Endothelial cell of umbilical vein (primary cell): ENCODE measurements at regions not wholly inside any gene's neighbourhood (a gene's known extent, or its start where the extent isn't known, plus 50 kb on each side); places are given as distances from the start of the nearest gene placed in this dataset.

Source experiments
- BruUV-seq: library from RNA; stranded (reverse); fragments of 400-500 nt; replicated peaks from 2 replicates; lab custom pipeline; 2021; lab: Mats Ljungman, UMichigan
- CTCF ChIA-PET: fragments of 300-600, 350-600 bp; sonication (Branson Sonifier 250); formaldehyde crosslinking; loops from one replicate; lab custom pipeline; 2021; ENCODE audit warnings: antibody characterized with exemption, inconsistent platforms; lab: Charles Lee
- POLR2A ChIA-PET: fragments of 300-600, 350-600 bp; sonication (Branson Sonifier 250); formaldehyde crosslinking; loops from one replicate; lab custom pipeline; 2021; ENCODE audit warnings: antibody characterized with exemption, inconsistent platforms; lab: Charles Lee
- DNase-seq: peaks from one replicate; pipeline ENCODE4 v3.0.0-alpha.2; 2011; ENCODE audit warnings: low read depth, low spot score
- FAIRE-seq: peaks from 2 replicates; lab custom pipeline; 2011; peaks lifted over from hg19 to GRCh38; lab: Jason Lieb, UNC
- H2AFZ ChIP-seq: 2 replicates; pipeline ENCODE4 v1.6.0; 2012; ENCODE audit warnings: low read depth, low read length, control low read depth, inconsistent platforms
- H3K27ac ChIP-seq: 2 replicates; pipeline ENCODE4 v1.5.1; 2011; ENCODE audit warnings: low read depth, mild to moderate bottlenecking, control low read depth, low read length, moderate library complexity; ENCODE audit not compliant: insufficient read depth
- H3K27me3 ChIP-seq, 2 experiments: 2 replicates each; pipeline versions ENCODE4 v1.6.0 to v1.6.1; 2011; ENCODE audit warnings: low read length in 2 of 2, mixed read lengths in 1 of 2; ENCODE audit not compliant: control insufficient read depth in 2 of 2, insufficient read depth in 2 of 2
- H3K36me3 ChIP-seq, 2 experiments: 2 replicates in 1 of 2; 3 replicates in 1 of 2; pipeline ENCODE4 v1.5.1; 2011; ENCODE audit warnings: low read length in 2 of 2, mild to moderate bottlenecking in 1 of 2, moderate library complexity in 1 of 2; ENCODE audit not compliant: control insufficient read depth in 2 of 2, insufficient read depth in 2 of 2; ENCODE audit errors: extremely low read depth in 1 of 2
- H3K4me1 ChIP-seq: 3 replicates; pipeline ENCODE4 v1.5.1; 2011; ENCODE audit warnings: mild to moderate bottlenecking, low read length; ENCODE audit not compliant: control insufficient read depth, insufficient read depth; ENCODE audit errors: extremely low read depth
- H3K4me2 ChIP-seq: 2 replicates; pipeline ENCODE4 v1.6.1; 2011; ENCODE audit warnings: low read length, control low read depth, mixed read lengths; ENCODE audit not compliant: insufficient read depth
- H3K4me3 ChIP-seq, 3 experiments: fragments of 200-600 bp in 1 of 3; sonication (generic), shearing (Covaris generic) in 1 of 3; replicated peaks in 1 of 3; 2 replicates each; pipeline ENCODE4 v1.5.1; 2011 to 2016; ENCODE audit warnings: control low read depth in 3 of 3, low read length in 3 of 3, mild to moderate bottlenecking in 2 of 3, inconsistent platforms in 1 of 3, low read depth in 1 of 3, moderate library complexity in 1 of 3; ENCODE audit not compliant: insufficient read depth in 1 of 3
- H3K79me2 ChIP-seq: 2 replicates; pipeline ENCODE4 v1.6.0; 2012; ENCODE audit warnings: low read length, inconsistent platforms; ENCODE audit not compliant: control insufficient read depth, insufficient read depth
- H3K9ac ChIP-seq: replicated peaks from 2 replicates; pipeline ENCODE3; 2011; ENCODE audit warnings: low read length, control low read depth; ENCODE audit not compliant: insufficient read depth; ENCODE audit errors: extremely low read depth
- H3K9me1 ChIP-seq: replicated peaks from 3 replicates; pipeline ENCODE4 v1.6.0; 2011; ENCODE audit warnings: mild to moderate bottlenecking, low read length; ENCODE audit not compliant: control insufficient read depth, insufficient read depth; ENCODE audit errors: extremely low read depth
- H3K9me3 ChIP-seq: replicated peaks from 2 replicates; pipeline ENCODE4 v1.5.1; 2012; ENCODE audit warnings: low read length, inconsistent platforms; ENCODE audit not compliant: control insufficient read depth, insufficient read depth
- H4K20me1 ChIP-seq: replicated peaks from 2 replicates; pipeline ENCODE3; 2011; ENCODE audit warnings: mild to moderate bottlenecking, low read length; ENCODE audit not compliant: control insufficient read depth, insufficient read depth; ENCODE audit errors: extremely low read depth
- CTCF ChIP-seq, 2 donors: IDR thresholded peaks; 1 replicate in 1 of 2; 2 replicates in 1 of 2; pipeline ENCODE4 v1.5.1; 2011; ENCODE audit warnings: low read length in 2 of 2, mild to moderate bottlenecking in 2 of 2, moderate library complexity in 2 of 2, control low read depth in 1 of 2, inconsistent platforms in 1 of 2, low read depth in 1 of 2; ENCODE audit not compliant: insufficient read depth in 1 of 2; ENCODE audit errors: extremely low read depth in 1 of 2
- EZH2 ChIP-seq: IDR thresholded peaks from 2 replicates; pipeline ENCODE4 v1.6.1; 2012; ENCODE audit warnings: borderline replicate concordance, low read depth, mild to moderate bottlenecking, moderate library complexity, low read length, inconsistent platforms; ENCODE audit not compliant: severe bottlenecking
- MYC ChIP-seq: IDR thresholded peaks from one replicate; pipeline ENCODE4 v1.6.1; 2011; ENCODE audit warnings: mild to moderate bottlenecking, low read depth, low read length
- POLR2AphosphoS5 ChIP-seq: IDR thresholded peaks from 2 replicates; pipeline ENCODE4 v1.6.1; 2012; ENCODE audit warnings: low read depth, mild to moderate bottlenecking, control low read depth, low read length, moderate library complexity; ENCODE audit not compliant: insufficient read depth
- dilution Hi-C: fragments of 300-500 bp; cut with MboI; formaldehyde crosslinking; loops from one replicate; pipeline ENCODE4 v1.15.0; 2019; ENCODE audit warnings: low sequenced_read_pairs; ENCODE audit not compliant: extremely low pct_ligation_motif_present
- intact Hi-C: fragments of 100-400 bp; cut with micrococcal nuclease; formaldehyde crosslinking; loops from one replicate; pipeline ENCODE4 v1.10.0; 2022

- intact Hi-C loops (no loop called here), dilution Hi-C loops (no loop called here)
- no peaks in the 10 kb centered on the region for H4K20me1 ChIP-seq
- POLR2A ChIA-PET, result no interaction called here
- no peaks in the 10 kb centered on the region for H3K9me1 ChIP-seq
- CTCF ChIA-PET, result no interaction called here
- no peaks in the 10 kb centered on the region for H3K79me2 ChIP-seq
- no peak overlapping the region for H3K9ac ChIP-seq
- no peaks in the 10 kb centered on the region for H3K4me1 ChIP-seq
- no peaks in the 10 kb centered on the region for H3K36me3 ChIP-seq
- H3K27ac ChIP-seq, result no peak overlapping the region
- BruUV-seq, result no TSS peak
- H3K9me3 ChIP-seq, result no peaks in the 10 kb centered on the region
- no peak overlapping the region for H3K4me3 ChIP-seq
- DNase-seq (no peak), FAIRE-seq (no peak)
- no peaks in the 10 kb centered on the region for H3K27me3 ChIP-seq
- no peak overlapping the region for H3K4me2 ChIP-seq
- no peak overlapping the region for H2AFZ ChIP-seq
- no peak for TF ChIP-seq CTCF (IDR thresholded peaks at IDR 0.05; ENCODE audit: extremely low read depth in 1 of 2, insufficient read depth in 1 of 2, low read depth in 1 of 2, low read length in 2 of 2)
- no peak for TF ChIP-seq MYC
- no peak for TF ChIP-seq POLR2AphosphoS5
- no peak for TF ChIP-seq EZH2
These were observed 421.7 kb upstream of the HTR2C start for GRCh38 chrX:114162068-114162735.

- no peaks in the 10 kb centered on the region for H3K27me3 ChIP-seq
- H3K27ac ChIP-seq, result no peak overlapping the region
- H3K4me3 ChIP-seq, result no peak overlapping the region
- intact Hi-C loops, result no loop called here
- H3K79me2 ChIP-seq, result no peaks in the 10 kb centered on the region
- H3K9me1 ChIP-seq, result no peaks in the 10 kb centered on the region
- no peak overlapping the region for H2AFZ ChIP-seq
- no peaks in the 10 kb centered on the region for H3K36me3 ChIP-seq
- FAIRE-seq, result no peak
- no peaks in the 10 kb centered on the region for H3K9me3 ChIP-seq
- no peak for DNase-seq
- CTCF ChIA-PET, result no interaction called here
- H3K4me1 ChIP-seq, result peaks cover 13% of the 10 kb centered on the region
- H3K4me2 ChIP-seq, result no peak overlapping the region
- dilution Hi-C loops, result no loop called here
- H4K20me1 ChIP-seq, result no peaks in the 10 kb centered on the region
- POLR2A ChIA-PET, result no interaction called here
- no TSS peak for BruUV-seq
- TF ChIP-seq EZH2, result no peak
- no peak overlapping the region for H3K9ac ChIP-seq
These were observed 431.1 kb upstream of the HTR2C start for GRCh38 chrX:114152801-114153200.
